Choroid plexus epithelial cell (primary cell): ENCODE measurements at regions not wholly inside any gene's neighbourhood (a gene's known extent, or its start where the extent isn't known, plus 50 kb on each side); places are given as distances from the start of the nearest gene placed in this dataset.

Experiments
- DNase-seq: peaks from one replicate; pipeline ENCODE4 v3.0.0-alpha.2; 2010; ENCODE audit warnings: low read depth
- H3K4me3 ChIP-seq: 2 replicates; pipeline ENCODE4 v1.5.1; 2011; ENCODE audit warnings: low read depth, mild to moderate bottlenecking, control low read depth, low read length, moderate library complexity
- CTCF ChIP-seq: conservative IDR thresholded peaks from 2 replicates; pipeline ENCODE4 v1.5.1; 2011; ENCODE audit warnings: low read depth, mild to moderate bottlenecking, control low read depth, inconsistent platforms, low read length, moderate library complexity

GRCh38 chr11:112769170-112769569 is 192.1 kb upstream of the NCAM1 start:
- DNase-seq = no peak
- TF ChIP-seq CTCF = no peak
- H3K4me3 ChIP-seq = no peak overlapping the region

GRCh38 chr11:112769584-112769983 is 191.6 kb upstream of the NCAM1 start:
- TF ChIP-seq CTCF = no peak
- no peak overlapping the region for H3K4me3 ChIP-seq
- DNase-seq = no peak

GRCh38 chr11:112770033-112770432 is 191.2 kb upstream of the NCAM1 start:
- no peak for DNase-seq
- no peak overlapping the region for H3K4me3 ChIP-seq
- no peak for TF ChIP-seq CTCF

- DNase-seq = no peak
- no peak for TF ChIP-seq CTCF
- no peak overlapping the region for H3K4me3 ChIP-seq
These were observed 190.7 kb upstream of the NCAM1 start for GRCh38 chr11:112770487-112770886.

- DNase-seq = no peak
- no peak overlapping the region for H3K4me3 ChIP-seq
- TF ChIP-seq CTCF = no peak
These were observed 189.4 kb upstream of the NCAM1 start for GRCh38 chr11:112771851-112772250.

- DNase-seq = no peak
- no peak for TF ChIP-seq CTCF
- H3K4me3 ChIP-seq = no peak overlapping the region
These were observed 188.0 kb upstream of the NCAM1 start for GRCh38 chr11:112773264-112773663.

- DNase-seq = no peak
- no peak overlapping the region for H3K4me3 ChIP-seq
- TF ChIP-seq CTCF = no peak
These were observed 184.4 kb upstream of the NCAM1 start for GRCh38 chr11:112776834-112777233.
